ENCODE measurements at regions not wholly inside any gene's neighbourhood (a gene's known extent, or its start where the extent isn't known, plus 50 kb on each side); places are given as distances from the start of the nearest gene placed in this dataset.

- no peaks in the 10 kb centered on the region for H3K27me3 ChIP-seq (ENCODE audit: insufficient read depth, low read depth)
- H2AFZ ChIP-seq (ENCODE audit: low read depth) = no peak overlapping the region
- H3K4me2 ChIP-seq = no peak overlapping the region
- H3K4me3 ChIP-seq (IDR thresholded peaks at IDR 0.05; ENCODE audit: insufficient read depth, low read depth, low read length) = no peak overlapping the region
- no peak overlapping the region for H3K27ac ChIP-seq
- no peak for TF ChIP-seq CTCF (conservative IDR thresholded peaks at IDR 0.05; ENCODE audit: low read depth, low read length)
- H3K36me3 ChIP-seq (ENCODE audit: insufficient read depth) = no peaks in the 10 kb centered on the region
- no peaks in the 10 kb centered on the region for H4K20me1 ChIP-seq (ENCODE audit: insufficient read depth)
- no peak overlapping the region for H3K9ac ChIP-seq
- no peaks in the 10 kb centered on the region for H3K4me1 ChIP-seq (ENCODE audit: low read depth, poor library complexity, severe bottlenecking)
- H3K79me2 ChIP-seq (ENCODE audit: insufficient read depth, low read depth) = no peaks in the 10 kb centered on the region
These were observed 214.5 kb upstream of the P2RY1 start for GRCh38 chr3:152620395-152620794.

GRCh38 chr3:152621006-152621868 is 213.7 kb upstream of the P2RY1 start:
- Histone ChIP-seq H4K20me1 (ENCODE audit: insufficient read depth) (no peaks in the 10 kb centered on the region), H3K27ac (no peak overlapping the region), H3K36me3 (ENCODE audit: insufficient read depth) (no peaks in the 10 kb centered on the region), H2AFZ (ENCODE audit: low read depth) (no peak overlapping the region), H3K4me1 (ENCODE audit: low read depth, poor library complexity, severe bottlenecking) (no peaks in the 10 kb centered on the region), H3K4me2 (no peak overlapping the region), H3K27me3 (ENCODE audit: insufficient read depth, low read depth) (no peaks in the 10 kb centered on the region), H3K9ac (no peak overlapping the region), H3K79me2 (ENCODE audit: insufficient read depth, low read depth) (no peaks in the 10 kb centered on the region), H3K4me3 (IDR thresholded peaks at IDR 0.05; ENCODE audit: insufficient read depth, low read depth, low read length) (no peak overlapping the region)
- TF ChIP-seq CTCF (conservative IDR thresholded peaks at IDR 0.05; ENCODE audit: low read depth, low read length) = no peak

GRCh38 chr3:152621967-152622810 is 212.7 kb upstream of the P2RY1 start:
- Histone ChIP-seq H3K4me3 (IDR thresholded peaks at IDR 0.05; ENCODE audit: insufficient read depth, low read depth, low read length) (no peak overlapping the region), H3K27me3 (ENCODE audit: insufficient read depth, low read depth) (no peaks in the 10 kb centered on the region), H3K79me2 (ENCODE audit: insufficient read depth, low read depth) (no peaks in the 10 kb centered on the region), H3K4me1 (ENCODE audit: low read depth, poor library complexity, severe bottlenecking) (no peaks in the 10 kb centered on the region), H2AFZ (ENCODE audit: low read depth) (no peak overlapping the region), H3K4me2 (no peak overlapping the region), H3K27ac (no peak overlapping the region), H4K20me1 (ENCODE audit: insufficient read depth) (no peaks in the 10 kb centered on the region), H3K36me3 (ENCODE audit: insufficient read depth) (no peaks in the 10 kb centered on the region), H3K9ac (no peak overlapping the region)
- no peak for TF ChIP-seq CTCF (conservative IDR thresholded peaks at IDR 0.05; ENCODE audit: low read depth, low read length)

GRCh38 chr3:152622811-152623167 is 212.1 kb upstream of the P2RY1 start:
- Histone ChIP-seq H3K27ac (no peak overlapping the region), H3K27me3 (ENCODE audit: insufficient read depth, low read depth) (no peaks in the 10 kb centered on the region), H3K4me1 (ENCODE audit: low read depth, poor library complexity, severe bottlenecking) (no peaks in the 10 kb centered on the region), H3K4me3 (IDR thresholded peaks at IDR 0.05; ENCODE audit: insufficient read depth, low read depth, low read length) (no peak overlapping the region), H3K9ac (no peak overlapping the region), H2AFZ (ENCODE audit: low read depth) (no peak overlapping the region), H3K79me2 (ENCODE audit: insufficient read depth, low read depth) (no peaks in the 10 kb centered on the region), H3K4me2 (no peak overlapping the region), H3K36me3 (ENCODE audit: insufficient read depth) (no peaks in the 10 kb centered on the region), H4K20me1 (ENCODE audit: insufficient read depth) (no peaks in the 10 kb centered on the region)
- no peak for TF ChIP-seq CTCF (conservative IDR thresholded peaks at IDR 0.05; ENCODE audit: low read depth, low read length)
